KMS-11 (cell line): ENCODE measurements at regions not wholly inside any gene's neighbourhood (a gene's known extent, or its start where the extent isn't known, plus 50 kb on each side); places are given as distances from the start of the nearest gene placed in this dataset.

Source experiments
- H2AFZ ChIP-seq: fragments of 200-600 bp; sonication (generic); 2 replicates; pipeline ENCODE4 v1.6.1; 2016; ENCODE audit warnings: antibody characterized with exemption, mixed run types, low read depth
- H3K27ac ChIP-seq: fragments of 200-600 bp; sonication (generic); 2 replicates; pipeline ENCODE4 v1.6.1; 2016; ENCODE audit warnings: mild to moderate bottlenecking, mixed run types
- H3K27me3 ChIP-seq: fragments of 200-600 bp; sonication (generic); 2 replicates; pipeline ENCODE4 v1.6.1; 2017; ENCODE audit warnings: mild to moderate bottlenecking, low read depth, mixed run types, moderate library complexity; ENCODE audit not compliant: insufficient read depth
- H3K36me3 ChIP-seq: fragments of 200-600 bp; sonication (generic); 2 replicates; pipeline ENCODE4 v1.6.1; 2017; ENCODE audit warnings: mild to moderate bottlenecking, mixed run types; ENCODE audit not compliant: insufficient read depth
- H3K4me1 ChIP-seq: fragments of 200-600 bp; sonication (generic); 2 replicates; pipeline ENCODE4 v1.6.1; 2016; ENCODE audit warnings: mild to moderate bottlenecking, low read depth, mixed run types; ENCODE audit not compliant: poor library complexity, severe bottlenecking
- H3K4me2 ChIP-seq: fragments of 200-600 bp; sonication (generic); 2 replicates; pipeline ENCODE4 v1.7.0; 2016; ENCODE audit warnings: mild to moderate bottlenecking, mixed run types
- H3K4me3 ChIP-seq: fragments of 200-600 bp; sonication (generic); IDR thresholded peaks from 2 replicates; pipeline ENCODE4 v1.6.1; 2017; ENCODE audit warnings: low read depth, low read length, mixed read lengths; ENCODE audit not compliant: insufficient read depth
- H3K79me2 ChIP-seq: fragments of 200-600 bp; sonication (generic); 2 replicates; pipeline ENCODE4 v1.6.1; 2016; ENCODE audit warnings: low read depth, mixed run types; ENCODE audit not compliant: insufficient read depth
- H3K9ac ChIP-seq: fragments of 200-600 bp; sonication (generic); 2 replicates; pipeline ENCODE4 v1.6.1; 2016; ENCODE audit warnings: mild to moderate bottlenecking, mixed run types
- H4K20me1 ChIP-seq: fragments of 200-600 bp; sonication (generic); 2 replicates; pipeline ENCODE4 v1.6.1; 2016; ENCODE audit warnings: mild to moderate bottlenecking, mixed run types; ENCODE audit not compliant: insufficient read depth
- CTCF ChIP-seq: fragments of 200-600 bp; sonication (generic); conservative IDR thresholded peaks from 2 replicates; pipeline ENCODE4 v1.6.1; 2017; ENCODE audit warnings: low read depth, mild to moderate bottlenecking, antibody characterized with exemption, low read length, moderate library complexity, mixed read lengths

GRCh38 chr11:38867338-38867737 lies 2269.3 kb upstream of the RAG2 start:
- Histone ChIP-seq H3K27ac (no peak overlapping the region), H3K4me2 (no peak overlapping the region), H4K20me1 (no peaks in the 10 kb centered on the region), H3K4me1 (no peaks in the 10 kb centered on the region), H3K36me3 (no peaks in the 10 kb centered on the region), H3K9ac (no peak overlapping the region), H3K79me2 (no peaks in the 10 kb centered on the region), H3K4me3 (no peak overlapping the region), H3K27me3 (no peaks in the 10 kb centered on the region), H2AFZ (no peak overlapping the region)
- TF ChIP-seq CTCF: no peak

GRCh38 chr11:38865922-38866321 lies 2267.9 kb upstream of the RAG2 start:
- H3K27ac ChIP-seq: no peak overlapping the region
- TF ChIP-seq CTCF: no peak
- no peaks in the 10 kb centered on the region for H4K20me1 ChIP-seq
- no peaks in the 10 kb centered on the region for H3K36me3 ChIP-seq
- no peak overlapping the region for H3K4me2 ChIP-seq
- no peaks in the 10 kb centered on the region for H3K27me3 ChIP-seq
- H2AFZ ChIP-seq: no peak overlapping the region
- no peak overlapping the region for H3K9ac ChIP-seq
- no peaks in the 10 kb centered on the region for H3K79me2 ChIP-seq
- H3K4me1 ChIP-seq: no peaks in the 10 kb centered on the region
- no peak overlapping the region for H3K4me3 ChIP-seq

GRCh38 chr11:38842991-38843390 lies 2245.0 kb upstream of the RAG2 start:
- Histone ChIP-seq H3K4me2 (no peak overlapping the region), H3K27me3 (no peaks in the 10 kb centered on the region), H3K36me3 (no peaks in the 10 kb centered on the region), H3K79me2 (no peaks in the 10 kb centered on the region), H4K20me1 (no peaks in the 10 kb centered on the region), H3K4me1 (no peaks in the 10 kb centered on the region), H3K27ac (no peak overlapping the region), H3K4me3 (no peak overlapping the region), H2AFZ (no peak overlapping the region), H3K9ac (no peak overlapping the region)
- TF ChIP-seq CTCF: no peak

DNA sequence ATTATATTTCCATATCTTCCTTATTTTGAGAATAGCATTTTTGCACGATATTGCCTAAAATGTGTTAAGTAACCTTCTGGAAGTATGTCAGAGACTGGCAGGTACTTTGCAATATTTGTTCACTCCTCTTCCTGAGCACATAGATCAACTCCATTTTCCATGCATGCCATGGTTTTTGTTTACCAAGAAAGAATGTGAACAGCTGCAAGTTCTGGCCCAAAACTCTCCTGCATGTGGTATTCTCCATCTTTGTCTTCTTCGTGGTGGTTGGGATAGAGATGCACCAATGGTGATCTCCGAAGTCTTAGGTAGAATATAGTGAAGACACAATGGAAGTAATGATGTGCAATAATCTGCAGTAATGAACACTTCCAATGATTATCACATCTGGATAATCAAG lies 2241.0 kb upstream of the RAG2 start:
- TF ChIP-seq CTCF: no peak
- Histone ChIP-seq H2AFZ (no peak overlapping the region), H3K36me3 (no peaks in the 10 kb centered on the region), H3K79me2 (no peaks in the 10 kb centered on the region), H3K9ac (no peak overlapping the region), H3K4me2 (no peak overlapping the region), H3K27me3 (no peaks in the 10 kb centered on the region), H3K27ac (no peak overlapping the region), H3K4me1 (no peaks in the 10 kb centered on the region), H4K20me1 (no peaks in the 10 kb centered on the region), H3K4me3 (no peak overlapping the region)

DNA sequence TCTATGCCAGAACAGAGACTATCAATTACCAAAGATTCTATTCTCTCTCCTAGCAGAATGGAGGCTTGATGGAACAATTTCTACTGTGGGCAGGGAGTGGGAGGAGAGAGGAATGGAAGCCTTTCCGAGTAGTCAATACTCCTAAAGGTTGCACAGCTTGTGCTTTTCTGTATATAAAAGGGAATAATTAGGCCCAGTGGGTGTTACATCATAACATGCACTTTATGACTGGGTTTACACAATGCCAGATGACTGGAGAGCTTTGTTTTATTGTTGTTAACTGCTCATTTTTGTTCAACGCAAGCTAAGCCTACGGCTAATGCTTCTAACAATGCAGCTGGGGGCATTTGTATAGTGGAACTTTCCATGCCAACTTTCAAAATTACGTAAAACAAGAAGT lies 2237.9 kb upstream of the RAG2 start:
- Histone ChIP-seq H3K4me2 (no peak overlapping the region), H3K27ac (no peak overlapping the region), H4K20me1 (no peaks in the 10 kb centered on the region), H3K4me3 (no peak overlapping the region), H3K36me3 (no peaks in the 10 kb centered on the region), H3K27me3 (no peaks in the 10 kb centered on the region), H3K79me2 (no peaks in the 10 kb centered on the region), H3K9ac (no peak overlapping the region), H2AFZ (no peak overlapping the region), H3K4me1 (no peaks in the 10 kb centered on the region)
- TF ChIP-seq CTCF: no peak
